ENCODE measurements at regions not wholly inside any gene's neighbourhood (a gene's known extent, or its start where the extent isn't known, plus 50 kb on each side); places are given as distances from the start of the nearest gene placed in this dataset.

DNA sequence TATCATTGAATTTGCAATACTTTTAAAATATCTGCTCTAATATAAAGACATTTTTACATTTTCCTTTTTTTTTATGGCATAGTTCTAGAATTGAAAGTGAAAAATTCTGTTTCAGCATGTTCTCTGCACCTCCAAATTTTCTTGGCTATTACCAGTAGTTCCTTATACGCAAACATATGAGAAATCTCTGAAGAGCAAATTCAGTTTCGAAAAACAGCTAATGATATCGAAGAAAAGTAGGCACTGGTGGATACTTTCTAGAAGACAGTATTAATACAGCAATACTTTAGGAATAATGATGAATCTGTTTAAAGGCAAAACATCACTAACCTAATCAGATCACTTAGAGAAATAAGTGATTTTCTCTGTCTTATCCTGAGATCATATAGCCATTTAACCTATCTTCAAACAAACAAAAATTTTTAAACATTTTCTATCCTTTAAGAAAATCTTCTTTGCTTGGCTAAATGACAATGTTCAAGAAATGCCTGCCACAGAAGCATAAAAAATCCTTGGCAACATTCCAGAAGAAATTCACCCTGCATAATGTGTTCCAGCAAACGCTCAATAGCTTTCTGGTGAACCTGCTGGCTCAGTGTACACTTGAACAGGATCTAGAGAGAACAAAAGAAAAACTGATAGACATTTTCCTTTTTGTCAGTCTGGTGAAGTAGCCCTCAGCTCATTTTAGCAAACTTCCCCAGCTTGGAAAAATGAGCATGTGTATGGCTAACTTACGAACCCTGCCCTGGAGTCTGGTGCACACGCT lies 51.2 kb upstream of the KLF3 start:
- H2AFZ ChIP-seq (ENCODE audit: low read depth): no peak overlapping the region

More for the DNA sequence above, 51.2 kb upstream of the KLF3 start:
- TF ChIP-seq, protein P1, sequence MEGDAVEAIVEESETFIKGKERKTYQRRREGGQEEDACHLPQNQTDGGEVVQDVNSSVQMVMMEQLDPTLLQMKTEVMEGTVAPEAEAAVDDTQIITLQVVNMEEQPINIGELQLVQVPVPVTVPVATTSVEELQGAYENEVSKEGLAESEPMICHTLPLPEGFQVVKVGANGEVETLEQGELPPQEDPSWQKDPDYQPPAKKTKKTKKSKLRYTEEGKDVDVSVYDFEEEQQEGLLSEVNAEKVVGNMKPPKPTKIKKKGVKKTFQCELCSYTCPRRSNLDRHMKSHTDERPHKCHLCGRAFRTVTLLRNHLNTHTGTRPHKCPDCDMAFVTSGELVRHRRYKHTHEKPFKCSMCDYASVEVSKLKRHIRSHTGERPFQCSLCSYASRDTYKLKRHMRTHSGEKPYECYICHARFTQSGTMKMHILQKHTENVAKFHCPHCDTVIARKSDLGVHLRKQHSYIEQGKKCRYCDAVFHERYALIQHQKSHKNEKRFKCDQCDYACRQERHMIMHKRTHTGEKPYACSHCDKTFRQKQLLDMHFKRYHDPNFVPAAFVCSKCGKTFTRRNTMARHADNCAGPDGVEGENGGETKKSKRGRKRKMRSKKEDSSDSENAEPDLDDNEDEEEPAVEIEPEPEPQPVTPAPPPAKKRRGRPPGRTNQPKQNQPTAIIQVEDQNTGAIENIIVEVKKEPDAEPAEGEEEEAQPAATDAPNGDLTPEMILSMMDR (conservative IDR thresholded peaks at IDR 0.05; ENCODE audit: low read depth, low read length): no peak
- no peak overlapping the region for H3K9ac ChIP-seq
- H3K4me3 ChIP-seq (IDR thresholded peaks at IDR 0.05; ENCODE audit: insufficient read depth, low read depth, low read length): no peak overlapping the region
- H3K79me2 ChIP-seq (ENCODE audit: insufficient read depth, low read depth): no peaks in the 10 kb centered on the region
- no peaks in the 10 kb centered on the region for H3K4me1 ChIP-seq (ENCODE audit: low read depth, poor library complexity, severe bottlenecking)
- H3K27me3 ChIP-seq (ENCODE audit: insufficient read depth, low read depth): no peaks in the 10 kb centered on the region
- no peak overlapping the region for H3K27ac ChIP-seq
- H4K20me1 ChIP-seq (ENCODE audit: insufficient read depth): no peaks in the 10 kb centered on the region
- H3K4me2 ChIP-seq: no peak overlapping the region
- H3K36me3 ChIP-seq (ENCODE audit: insufficient read depth): no peaks in the 10 kb centered on the region

All from KMS-11 (cell line).